WTC11 (cell line): ENCODE measurements at regions not wholly inside any gene's neighbourhood (a gene's known extent, or its start where the extent isn't known, plus 50 kb on each side); places are given as distances from the start of the nearest gene placed in this dataset.
A peak's percentile ranks its signal among the peaks of the same experiment; 100 is the strongest.

Experiments
- ATAC-seq: fragments of 200-7000 bp; cut with Tn5 transposase; 2 replicates; pipeline ENCODE4 v1.10.0; 2021; ENCODE audit warnings: mild to moderate bottlenecking, moderate library complexity
- CTCF ChIA-PET: fragments of 300-600 bp; sonication (Branson Sonifier 250); formaldehyde crosslinking; loops from one replicate; lab custom pipeline; 2021; ENCODE audit warnings: antibody characterized with exemption; lab: Charles Lee
- POLR2A ChIA-PET: fragments of 350-600 bp; sonication (Branson Sonifier 250); formaldehyde crosslinking; loops from one replicate; lab custom pipeline; 2021; ENCODE audit warnings: antibody characterized with exemption; lab: Charles Lee
- DNase-seq: peaks from one replicate; pipeline ENCODE4 v3.0.0; 2021; ENCODE audit warnings: low spot score
- H3K27ac Mint-ChIP-seq: 2 replicates; pipeline ENCODE4 v1.8.0; 2021; ENCODE audit warnings: mixed read lengths
- H3K27me3 Mint-ChIP-seq: 2 replicates; pipeline ENCODE4 v1.8.0; 2021; ENCODE audit warnings: low read depth, mild to moderate bottlenecking, moderate library complexity, mixed read lengths
- H3K36me3 Mint-ChIP-seq: 2 replicates; pipeline ENCODE4 v1.8.0; 2021; ENCODE audit warnings: mixed read lengths
- H3K4me1 Mint-ChIP-seq: 2 replicates; pipeline ENCODE4 v1.8.0; 2022; ENCODE audit warnings: mixed read lengths
- H3K4me3 Mint-ChIP-seq: 2 replicates; pipeline ENCODE4 v1.8.0; 2021; ENCODE audit warnings: mild to moderate bottlenecking, moderate library complexity, mixed read lengths
- H3K9me3 Mint-ChIP-seq: 2 replicates; pipeline ENCODE4 v1.8.0; 2021; ENCODE audit warnings: mixed read lengths
- AR ChIP-seq: fragments of 250-450 bp; sonication (Bioruptor Pico); IDR thresholded peaks from 2 replicates; pipeline ENCODE4 v1.9.0; 2021; ENCODE audit warnings: mild to moderate bottlenecking
- ATF2 ChIP-seq: sonication (generic); formaldehyde crosslinking; IDR thresholded peaks from 2 replicates; pipeline ENCODE4 v1.8.1; 2022; ENCODE audit warnings: low read depth, missing genetic modification reagents, borderline replicate concordance
- ELF4 ChIP-seq: sonication (generic); formaldehyde crosslinking; IDR thresholded peaks from 2 replicates; pipeline ENCODE4 v1.8.1; 2022; ENCODE audit warnings: low read depth, mild to moderate bottlenecking, moderate library complexity, missing genetic modification reagents
- ERG ChIP-seq: fragments of 250-450 bp; sonication (Bioruptor Pico); IDR thresholded peaks from 2 replicates; pipeline ENCODE4 v1.8.0; 2021; ENCODE audit warnings: mild to moderate bottlenecking
- ETV6 ChIP-seq: sonication (generic); formaldehyde crosslinking; IDR thresholded peaks from 2 replicates; pipeline ENCODE4 v1.8.1; 2022; ENCODE audit warnings: mild to moderate bottlenecking, missing genetic modification reagents
- GABPB1 ChIP-seq: sonication (generic); formaldehyde crosslinking; IDR thresholded peaks from 2 replicates; pipeline ENCODE4 v1.8.1; 2023; ENCODE audit warnings: mild to moderate bottlenecking, missing genetic modification reagents
- KAT7 ChIP-seq: sonication (generic); formaldehyde crosslinking; IDR thresholded peaks from 2 replicates; pipeline ENCODE4 v1.8.1; 2023; ENCODE audit warnings: missing genetic modification reagents, mild to moderate bottlenecking, borderline replicate concordance
- MAX ChIP-seq: sonication (generic); formaldehyde crosslinking; IDR thresholded peaks from 2 replicates; pipeline ENCODE4 v1.8.0; 2022; ENCODE audit warnings: mild to moderate bottlenecking, missing genetic modification reagents
- MXD4 ChIP-seq: fragments of 250-450 bp; sonication (Bioruptor Pico); IDR thresholded peaks from 2 replicates; pipeline ENCODE4 v1.8.0; 2021; ENCODE audit warnings: mild to moderate bottlenecking, moderate library complexity, borderline replicate concordance
- PREB ChIP-seq: sonication (generic); formaldehyde crosslinking; IDR thresholded peaks from 2 replicates; pipeline ENCODE4 v1.8.1; 2022; ENCODE audit warnings: mild to moderate bottlenecking, missing genetic modification reagents, moderate library complexity, borderline replicate concordance
- SMAD4 ChIP-seq: sonication (generic); formaldehyde crosslinking; IDR thresholded peaks from 2 replicates; pipeline ENCODE4 v1.8.0; 2022; ENCODE audit warnings: mild to moderate bottlenecking, missing genetic modification reagents
- ZBTB43 ChIP-seq: sonication (generic); formaldehyde crosslinking; IDR thresholded peaks from 2 replicates; pipeline ENCODE4 v1.8.1; 2023; ENCODE audit warnings: mild to moderate bottlenecking, missing genetic modification reagents
- ZNF263 ChIP-seq: sonication (generic); formaldehyde crosslinking; IDR thresholded peaks from 2 replicates; pipeline ENCODE4 v1.8.1; 2022; ENCODE audit warnings: low read depth, mild to moderate bottlenecking, moderate library complexity, missing genetic modification reagents
- ZNF532 ChIP-seq: fragments of 250-450 bp; sonication (Bioruptor Pico); IDR thresholded peaks from 2 replicates; pipeline ENCODE4 v1.9.0; 2021; ENCODE audit warnings: mild to moderate bottlenecking, borderline replicate concordance

GRCh38 chr1:219826290-219826689 lies 102.1 kb downstream of the SLC30A10 start (continued):
- TF ChIP-seq ATF2 (CRISPR knock-in tag) (no peak), SMAD4 (no peak), ERG (CRISPR knock-in tag) (no peak)

- H3K9me3 Mint-ChIP-seq: 0 out of 2 replicates have a peak, but pooled peaks cover 8% of the 10 kb centered on the region
- no peaks in the 10 kb centered on the region for H3K36me3 Mint-ChIP-seq
- peak overlapping the region; percentile 31 for H3K27ac Mint-ChIP-seq
- peaks cover 42% of the 10 kb centered on the region for H3K4me1 Mint-ChIP-seq
- DNase-seq (no peak), ATAC-seq (no peak; the same call in 1 of the 2 replicates)
- ChIA-PET POLR2A (no interaction called here), CTCF (interaction anchor here (1.8 to 2.3 kb wide), 2 partner anchors 13 to 14 kb away, joined by 5 to 11 read pairs; no protein-coding TSS in a partner anchor)
- no peaks in the 10 kb centered on the region for H3K27me3 Mint-ChIP-seq
- H3K4me3 Mint-ChIP-seq: no peak overlapping the region
- TF ChIP-seq ETV6 (CRISPR knock-in tag): no peak
- no peak for TF ChIP-seq ZBTB43 (CRISPR knock-in tag)
- no peak for TF ChIP-seq ELF4 (CRISPR knock-in tag)
- TF ChIP-seq MAX (CRISPR knock-in tag): no peak
- no peak for TF ChIP-seq MXD4 (CRISPR knock-in tag)
- TF ChIP-seq GABPB1 (CRISPR knock-in tag): no peak
- no peak for TF ChIP-seq ZNF263 (CRISPR knock-in tag)
- no peak for TF ChIP-seq AR (CRISPR knock-in tag)
- no peak for TF ChIP-seq KAT7 (CRISPR knock-in tag)
- TF ChIP-seq ZNF532 (CRISPR knock-in tag): no peak
- no peak for TF ChIP-seq PREB
Measured at GRCh38 chr1:219825355-219825754, 103.0 kb downstream of the SLC30A10 start.
